ENCODE measurements at regions not wholly inside any gene's neighbourhood (a gene's known extent, or its start where the extent isn't known, plus 50 kb on each side); places are given as distances from the start of the nearest gene placed in this dataset.

DNA sequence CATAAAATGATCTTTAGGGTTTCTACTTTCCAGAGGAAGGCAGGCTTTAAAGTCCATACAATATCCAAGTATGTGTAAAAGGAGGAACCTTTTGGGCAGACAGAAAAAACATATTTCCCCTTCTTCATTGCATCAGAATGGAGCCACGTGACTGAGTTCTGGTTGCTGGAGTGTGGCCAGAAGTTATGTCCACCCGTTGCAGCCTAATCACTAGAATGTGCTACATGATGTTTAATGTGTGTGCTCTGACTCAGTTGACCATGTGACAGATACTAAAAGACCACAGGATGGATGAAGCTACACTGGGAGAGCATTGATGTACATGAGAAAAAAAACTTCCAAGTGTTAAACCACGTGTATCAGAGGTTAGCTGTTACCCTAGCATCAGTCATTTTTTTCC lies 460.9 kb downstream of the RIT2 start:
- DNase-seq (ENCODE audit: low read depth): no peak
- no peak overlapping the region for H3K4me3 ChIP-seq (ENCODE audit: low read depth, low read length)
- TF ChIP-seq, protein P1, sequence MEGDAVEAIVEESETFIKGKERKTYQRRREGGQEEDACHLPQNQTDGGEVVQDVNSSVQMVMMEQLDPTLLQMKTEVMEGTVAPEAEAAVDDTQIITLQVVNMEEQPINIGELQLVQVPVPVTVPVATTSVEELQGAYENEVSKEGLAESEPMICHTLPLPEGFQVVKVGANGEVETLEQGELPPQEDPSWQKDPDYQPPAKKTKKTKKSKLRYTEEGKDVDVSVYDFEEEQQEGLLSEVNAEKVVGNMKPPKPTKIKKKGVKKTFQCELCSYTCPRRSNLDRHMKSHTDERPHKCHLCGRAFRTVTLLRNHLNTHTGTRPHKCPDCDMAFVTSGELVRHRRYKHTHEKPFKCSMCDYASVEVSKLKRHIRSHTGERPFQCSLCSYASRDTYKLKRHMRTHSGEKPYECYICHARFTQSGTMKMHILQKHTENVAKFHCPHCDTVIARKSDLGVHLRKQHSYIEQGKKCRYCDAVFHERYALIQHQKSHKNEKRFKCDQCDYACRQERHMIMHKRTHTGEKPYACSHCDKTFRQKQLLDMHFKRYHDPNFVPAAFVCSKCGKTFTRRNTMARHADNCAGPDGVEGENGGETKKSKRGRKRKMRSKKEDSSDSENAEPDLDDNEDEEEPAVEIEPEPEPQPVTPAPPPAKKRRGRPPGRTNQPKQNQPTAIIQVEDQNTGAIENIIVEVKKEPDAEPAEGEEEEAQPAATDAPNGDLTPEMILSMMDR (IDR thresholded peaks at IDR 0.05; ENCODE audit: insufficient read depth, low read depth, low read length, missing control alignments): no peak

DNA sequence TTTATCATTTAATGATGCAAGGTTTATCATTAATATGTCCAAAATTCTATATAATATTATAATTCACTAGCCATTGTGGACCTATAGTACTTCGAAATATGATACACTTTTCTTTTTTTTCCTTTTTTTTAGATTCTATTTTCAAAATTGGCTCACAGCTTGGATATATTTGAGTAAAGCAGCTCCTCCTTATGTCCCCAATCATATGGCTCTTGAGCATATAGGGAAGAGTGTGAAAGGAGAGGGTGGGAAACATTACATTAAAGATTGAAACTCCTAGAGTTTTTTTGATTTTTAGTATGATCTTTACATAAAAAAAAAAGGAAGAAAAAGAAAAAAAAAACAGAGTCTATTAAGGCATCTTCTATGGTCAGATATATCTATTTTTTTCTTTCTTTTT lies 457.9 kb downstream of the RIT2 start:
- DNase-seq (ENCODE audit: low read depth): no peak
- H3K4me3 ChIP-seq (ENCODE audit: low read depth, low read length): no peak overlapping the region
- TF ChIP-seq, protein P1 (IDR thresholded peaks at IDR 0.05; ENCODE audit: insufficient read depth, low read depth, low read length, missing control alignments): no peak

DNA sequence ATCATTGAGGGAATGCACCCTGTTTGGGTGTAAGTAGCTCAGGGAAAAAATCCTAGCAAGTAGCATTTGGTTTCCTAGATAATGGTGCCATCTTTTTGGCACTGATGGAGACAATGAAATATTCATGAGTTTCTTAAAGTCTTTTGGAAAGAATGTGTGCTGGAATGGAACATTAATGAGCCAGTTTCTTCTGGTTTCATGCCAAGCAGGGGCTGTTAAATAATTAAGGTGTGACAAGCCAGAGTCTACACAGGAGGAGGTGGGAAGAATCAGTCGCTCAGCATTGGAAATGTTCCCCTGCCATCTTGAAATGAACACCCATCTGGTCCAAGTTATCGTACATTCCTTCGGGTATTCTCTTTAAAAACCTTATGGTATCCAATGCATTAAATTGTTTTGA lies 457.3 kb downstream of the RIT2 start:
- no peak overlapping the region for H3K4me3 ChIP-seq (ENCODE audit: low read depth, low read length)
- TF ChIP-seq, protein P1 (IDR thresholded peaks at IDR 0.05; ENCODE audit: insufficient read depth, low read depth, low read length, missing control alignments): no peak

DNA sequence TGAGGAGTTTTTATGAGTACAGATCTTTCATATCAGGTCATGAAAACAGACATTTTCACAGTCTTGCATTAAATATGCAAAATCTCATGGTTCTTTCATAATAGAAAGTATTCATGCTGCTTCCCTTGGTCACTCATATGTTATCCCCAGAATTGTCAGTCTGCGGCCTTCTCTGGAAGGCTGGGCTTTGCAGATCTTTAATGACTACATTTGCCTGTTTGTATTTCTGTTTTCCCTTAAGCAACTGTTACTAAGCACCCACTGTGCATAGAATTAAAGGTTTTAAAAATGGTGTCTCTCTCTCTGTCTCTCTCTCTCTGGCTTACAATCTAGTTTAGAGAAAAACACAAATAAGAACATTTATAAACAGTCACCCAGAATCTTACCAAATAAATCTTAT lies 456.3 kb downstream of the RIT2 start:
- no peak overlapping the region for H3K4me3 ChIP-seq (ENCODE audit: low read depth, low read length)
- DNase-seq (ENCODE audit: low read depth): no peak
- TF ChIP-seq, protein P1 (IDR thresholded peaks at IDR 0.05; ENCODE audit: insufficient read depth, low read depth, low read length, missing control alignments): no peak

More for the DNA sequence above, 457.3 kb downstream of the RIT2 start:
- DNase-seq (ENCODE audit: low read depth): no peak

DNA sequence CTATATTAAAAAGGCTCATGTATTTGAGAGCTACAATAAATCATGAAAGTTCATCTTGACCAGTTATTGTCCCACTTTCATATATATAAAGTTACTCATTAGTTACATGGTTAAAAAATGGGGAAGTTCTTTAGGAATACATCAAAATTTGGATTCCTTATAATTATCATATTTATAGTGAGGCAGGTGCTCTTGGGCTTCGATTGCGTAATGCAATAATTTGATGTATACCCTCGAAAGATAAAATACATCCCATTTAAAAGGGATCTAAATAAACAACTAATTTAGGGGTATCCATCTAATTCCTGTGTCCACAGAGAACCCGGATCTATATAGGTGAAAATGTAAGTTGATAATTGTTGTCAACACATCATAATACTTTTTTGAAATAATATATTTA lies 444.6 kb downstream of the RIT2 start:
- TF ChIP-seq, protein P1 (IDR thresholded peaks at IDR 0.05; ENCODE audit: insufficient read depth, low read depth, low read length, missing control alignments): no peak
- DNase-seq (ENCODE audit: low read depth): no peak

DNA sequence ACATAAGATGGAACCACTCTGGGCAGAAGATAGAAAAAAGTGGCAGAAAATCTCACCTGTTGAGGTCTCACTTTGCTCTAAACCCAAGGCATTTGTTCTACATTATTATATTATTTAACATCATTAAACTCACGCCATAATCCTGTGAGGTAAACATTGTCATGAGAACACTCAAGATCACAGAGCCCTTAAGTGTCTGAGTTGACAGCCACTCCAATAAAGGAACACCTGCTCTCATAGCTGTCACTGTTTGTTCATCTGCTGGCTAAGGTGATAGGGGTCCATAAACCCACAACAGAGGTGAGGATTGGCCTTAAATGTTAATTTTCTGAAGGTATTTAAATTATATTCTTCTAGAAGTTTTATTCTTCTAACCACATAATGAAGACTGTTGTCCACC lies 439.7 kb downstream of the RIT2 start:
- no peak overlapping the region for H3K4me3 ChIP-seq (ENCODE audit: low read depth, low read length)
- DNase-seq (ENCODE audit: low read depth): no peak
- TF ChIP-seq, protein P1 (IDR thresholded peaks at IDR 0.05; ENCODE audit: insufficient read depth, low read depth, low read length, missing control alignments): no peak

More for the DNA sequence above, 444.6 kb downstream of the RIT2 start:
- H3K4me3 ChIP-seq (ENCODE audit: low read depth, low read length): no peak overlapping the region

DNA sequence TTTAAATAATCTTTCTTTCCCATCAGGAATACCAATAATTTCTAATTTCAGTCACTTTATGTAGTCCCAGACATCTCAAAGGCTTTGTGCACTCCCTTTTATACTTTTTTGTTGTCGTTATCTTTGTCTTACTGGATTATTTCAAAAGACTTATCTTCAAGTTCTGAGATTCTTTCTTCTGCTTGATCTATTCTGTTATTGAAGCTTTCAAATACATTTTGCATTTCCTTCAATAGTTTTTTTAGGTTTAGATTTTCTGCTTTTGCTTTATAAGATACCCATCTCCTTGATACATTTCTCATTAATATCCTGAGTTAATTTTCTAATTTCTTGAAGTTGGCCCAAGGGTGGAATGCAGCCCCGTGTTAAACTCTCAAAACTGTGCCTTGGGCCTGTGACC lies 432.4 kb downstream of the RIT2 start:
- TF ChIP-seq, protein P1 (IDR thresholded peaks at IDR 0.05; ENCODE audit: insufficient read depth, low read depth, low read length, missing control alignments): no peak
- no peak for DNase-seq (ENCODE audit: low read depth)
- no peak overlapping the region for H3K4me3 ChIP-seq (ENCODE audit: low read depth, low read length)
